HepG2 (cell line): ENCODE measurements at regions not wholly inside any gene's neighbourhood (a gene's known extent, or its start where the extent isn't known, plus 50 kb on each side); places are given as distances from the start of the nearest gene placed in this dataset.

Source experiments
- BRCA1 ChIP-seq: sonication (generic); formaldehyde crosslinking; IDR thresholded peaks from 2 replicates; pipeline ENCODE4 v1.4.0; 2020; ENCODE audit warnings: missing genetic modification reagents
- HNRNPL ChIP-seq: fragments of 200-400 bp; formaldehyde crosslinking; IDR thresholded peaks from 2 replicates; pipeline ENCODE4 v1.6.1; 2017; ENCODE audit warnings: mild to moderate bottlenecking, low read depth, low read length
- NFE2 ChIP-seq: sonication (generic); formaldehyde crosslinking; IDR thresholded peaks from 2 replicates; pipeline ENCODE4 v1.4.0; 2020; ENCODE audit warnings: missing genetic modification reagents
- NFRKB ChIP-seq: fragments of 450-650 bp; IDR thresholded peaks from 2 replicates; pipeline ENCODE4 v1.6.1; 2017
- NFYB ChIP-seq: sonication (generic); formaldehyde crosslinking; IDR thresholded peaks from 2 replicates; pipeline ENCODE4 v1.4.0; 2020; ENCODE audit warnings: missing genetic modification reagents
- POLR2AphosphoS5 ChIP-seq: IDR thresholded peaks from 2 replicates; pipeline ENCODE4 v1.6.1; 2012; ENCODE audit warnings: low read depth, low read length
- TARDBP ChIP-seq: sonication (generic); formaldehyde crosslinking; IDR thresholded peaks from 2 replicates; pipeline ENCODE4 v1.8.0; 2022; ENCODE audit warnings: mild to moderate bottlenecking, missing genetic modification reagents
- ZNF274 ChIP-seq: sonication (generic); formaldehyde crosslinking; IDR thresholded peaks from 2 replicates; pipeline ENCODE4 v1.5.1; 2020; ENCODE audit warnings: mild to moderate bottlenecking, missing genetic modification reagents
- ZNF44 ChIP-seq: sonication (generic); formaldehyde crosslinking; IDR thresholded peaks from 2 replicates; pipeline ENCODE4 v1.5.1; 2020; ENCODE audit warnings: mild to moderate bottlenecking, missing genetic modification reagents
- TF ChIP-seq, protein P1 (sequence below): sonication (generic); formaldehyde crosslinking; IDR thresholded peaks from 2 replicates; pipeline ENCODE4 v1.5.0; 2020; ENCODE audit warnings: mild to moderate bottlenecking, missing genetic modification reagents, moderate library complexity
- TF ChIP-seq, protein P2 (sequence below): sonication (generic); formaldehyde crosslinking; IDR thresholded peaks from 2 replicates; pipeline ENCODE4 v1.5.1; 2020; ENCODE audit warnings: mild to moderate bottlenecking, missing genetic modification reagents, borderline replicate concordance
- TF ChIP-seq, protein P3 (sequence below): sonication (generic); formaldehyde crosslinking; IDR thresholded peaks from 2 replicates; pipeline ENCODE4 v1.4.0; 2020; ENCODE audit warnings: missing genetic modification reagents
- TF ChIP-seq, protein P4 (sequence below): sonication (generic); formaldehyde crosslinking; IDR thresholded peaks from 2 replicates; pipeline ENCODE4 v1.5.1; 2020; ENCODE audit warnings: mild to moderate bottlenecking, missing genetic modification reagents, moderate library complexity
- TF ChIP-seq, protein P5 (sequence below), 2 experiments: sonication (generic) in 1 of 2; formaldehyde crosslinking in 1 of 2; IDR thresholded peaks; 2 replicates each; pipeline versions ENCODE4 v1.5.1 to v1.6.1; 2011 to 2020; ENCODE audit warnings: borderline replicate concordance in 1 of 2, low read depth in 1 of 2, low read length in 1 of 2, mild to moderate bottlenecking in 1 of 2, missing genetic modification reagents in 1 of 2, moderate library complexity in 1 of 2

DNA sequence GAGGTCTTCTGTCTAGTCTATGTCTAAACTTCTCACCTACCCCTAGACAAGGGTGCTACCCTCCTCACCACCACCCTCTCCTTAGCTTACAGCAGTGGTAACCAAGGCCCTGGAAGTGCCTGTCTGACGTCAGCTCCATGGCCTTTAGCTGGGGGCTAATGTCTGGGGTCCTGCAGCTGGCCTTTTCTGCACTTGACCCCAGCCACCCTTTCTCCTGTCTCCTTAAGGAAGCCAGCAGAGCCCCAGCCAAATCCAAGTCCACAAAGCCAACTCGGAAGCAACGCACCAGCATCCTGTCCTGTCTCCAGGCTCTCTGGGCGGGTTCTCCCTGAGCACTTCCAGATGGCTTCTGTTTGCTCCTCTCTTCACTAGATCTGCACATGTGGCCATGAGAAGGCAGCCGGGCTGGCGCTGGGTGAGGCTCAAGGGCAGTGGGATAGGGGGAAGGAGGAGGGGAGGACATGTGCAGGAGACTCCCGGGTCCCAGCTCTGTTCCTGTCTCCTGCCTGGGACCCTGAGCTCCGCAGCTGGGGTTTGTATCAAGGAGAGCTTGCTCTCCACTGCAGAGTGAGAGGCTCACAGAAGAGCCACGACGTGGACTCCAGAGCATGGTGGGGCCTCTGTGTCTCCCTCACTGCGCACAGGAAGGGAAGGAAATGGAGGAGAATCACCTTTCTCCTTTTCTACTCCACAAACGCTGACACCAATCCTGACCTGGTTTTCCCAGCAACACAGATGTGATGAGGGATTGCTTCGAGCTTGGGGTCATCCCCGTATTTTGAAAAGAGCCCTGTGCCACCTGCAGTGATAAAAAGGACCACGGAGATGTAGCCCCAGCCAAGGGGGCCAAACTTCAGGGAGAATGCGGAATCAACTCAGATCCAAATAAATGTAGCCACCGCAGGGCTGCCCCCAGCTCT lies 204.2 kb downstream of the USP12 start:
- no peak for TF ChIP-seq TARDBP
- no peak for TF ChIP-seq ZNF274 (CRISPR knock-in tag)
- no peak for TF ChIP-seq ZNF44 (CRISPR knock-in tag)
- TF ChIP-seq HNRNPL: no peak
- TF ChIP-seq, protein P1, sequence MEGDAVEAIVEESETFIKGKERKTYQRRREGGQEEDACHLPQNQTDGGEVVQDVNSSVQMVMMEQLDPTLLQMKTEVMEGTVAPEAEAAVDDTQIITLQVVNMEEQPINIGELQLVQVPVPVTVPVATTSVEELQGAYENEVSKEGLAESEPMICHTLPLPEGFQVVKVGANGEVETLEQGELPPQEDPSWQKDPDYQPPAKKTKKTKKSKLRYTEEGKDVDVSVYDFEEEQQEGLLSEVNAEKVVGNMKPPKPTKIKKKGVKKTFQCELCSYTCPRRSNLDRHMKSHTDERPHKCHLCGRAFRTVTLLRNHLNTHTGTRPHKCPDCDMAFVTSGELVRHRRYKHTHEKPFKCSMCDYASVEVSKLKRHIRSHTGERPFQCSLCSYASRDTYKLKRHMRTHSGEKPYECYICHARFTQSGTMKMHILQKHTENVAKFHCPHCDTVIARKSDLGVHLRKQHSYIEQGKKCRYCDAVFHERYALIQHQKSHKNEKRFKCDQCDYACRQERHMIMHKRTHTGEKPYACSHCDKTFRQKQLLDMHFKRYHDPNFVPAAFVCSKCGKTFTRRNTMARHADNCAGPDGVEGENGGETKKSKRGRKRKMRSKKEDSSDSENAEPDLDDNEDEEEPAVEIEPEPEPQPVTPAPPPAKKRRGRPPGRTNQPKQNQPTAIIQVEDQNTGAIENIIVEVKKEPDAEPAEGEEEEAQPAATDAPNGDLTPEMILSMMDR: no peak
- TF ChIP-seq NFYB (CRISPR knock-in tag): no peak
- no peak for TF ChIP-seq NFE2 (CRISPR knock-in tag)
- TF ChIP-seq, protein P2, sequence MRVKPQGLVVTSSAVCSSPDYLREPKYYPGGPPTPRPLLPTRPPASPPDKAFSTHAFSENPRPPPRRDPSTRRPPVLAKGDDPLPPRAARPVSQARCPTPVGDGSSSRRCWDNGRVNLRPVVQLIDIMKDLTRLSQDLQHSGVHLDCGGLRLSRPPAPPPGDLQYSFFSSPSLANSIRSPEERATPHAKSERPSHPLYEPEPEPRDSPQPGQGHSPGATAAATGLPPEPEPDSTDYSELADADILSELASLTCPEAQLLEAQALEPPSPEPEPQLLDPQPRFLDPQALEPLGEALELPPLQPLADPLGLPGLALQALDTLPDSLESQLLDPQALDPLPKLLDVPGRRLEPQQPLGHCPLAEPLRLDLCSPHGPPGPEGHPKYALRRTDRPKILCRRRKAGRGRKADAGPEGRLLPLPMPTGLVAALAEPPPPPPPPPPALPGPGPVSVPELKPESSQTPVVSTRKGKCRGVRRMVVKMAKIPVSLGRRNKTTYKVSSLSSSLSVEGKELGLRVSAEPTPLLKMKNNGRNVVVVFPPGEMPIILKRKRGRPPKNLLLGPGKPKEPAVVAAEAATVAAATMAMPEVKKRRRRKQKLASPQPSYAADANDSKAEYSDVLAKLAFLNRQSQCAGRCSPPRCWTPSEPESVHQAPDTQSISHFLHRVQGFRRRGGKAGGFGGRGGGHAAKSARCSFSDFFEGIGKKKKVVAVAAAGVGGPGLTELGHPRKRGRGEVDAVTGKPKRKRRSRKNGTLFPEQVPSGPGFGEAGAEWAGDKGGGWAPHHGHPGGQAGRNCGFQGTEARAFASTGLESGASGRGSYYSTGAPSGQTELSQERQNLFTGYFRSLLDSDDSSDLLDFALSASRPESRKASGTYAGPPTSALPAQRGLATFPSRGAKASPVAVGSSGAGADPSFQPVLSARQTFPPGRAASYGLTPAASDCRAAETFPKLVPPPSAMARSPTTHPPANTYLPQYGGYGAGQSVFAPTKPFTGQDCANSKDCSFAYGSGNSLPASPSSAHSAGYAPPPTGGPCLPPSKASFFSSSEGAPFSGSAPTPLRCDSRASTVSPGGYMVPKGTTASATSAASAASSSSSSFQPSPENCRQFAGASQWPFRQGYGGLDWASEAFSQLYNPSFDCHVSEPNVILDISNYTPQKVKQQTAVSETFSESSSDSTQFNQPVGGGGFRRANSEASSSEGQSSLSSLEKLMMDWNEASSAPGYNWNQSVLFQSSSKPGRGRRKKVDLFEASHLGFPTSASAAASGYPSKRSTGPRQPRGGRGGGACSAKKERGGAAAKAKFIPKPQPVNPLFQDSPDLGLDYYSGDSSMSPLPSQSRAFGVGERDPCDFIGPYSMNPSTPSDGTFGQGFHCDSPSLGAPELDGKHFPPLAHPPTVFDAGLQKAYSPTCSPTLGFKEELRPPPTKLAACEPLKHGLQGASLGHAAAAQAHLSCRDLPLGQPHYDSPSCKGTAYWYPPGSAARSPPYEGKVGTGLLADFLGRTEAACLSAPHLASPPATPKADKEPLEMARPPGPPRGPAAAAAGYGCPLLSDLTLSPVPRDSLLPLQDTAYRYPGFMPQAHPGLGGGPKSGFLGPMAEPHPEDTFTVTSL (CRISPR knock-in tag): no peak
- TF ChIP-seq BRCA1 (CRISPR knock-in tag): no peak
- TF ChIP-seq, protein P3, sequence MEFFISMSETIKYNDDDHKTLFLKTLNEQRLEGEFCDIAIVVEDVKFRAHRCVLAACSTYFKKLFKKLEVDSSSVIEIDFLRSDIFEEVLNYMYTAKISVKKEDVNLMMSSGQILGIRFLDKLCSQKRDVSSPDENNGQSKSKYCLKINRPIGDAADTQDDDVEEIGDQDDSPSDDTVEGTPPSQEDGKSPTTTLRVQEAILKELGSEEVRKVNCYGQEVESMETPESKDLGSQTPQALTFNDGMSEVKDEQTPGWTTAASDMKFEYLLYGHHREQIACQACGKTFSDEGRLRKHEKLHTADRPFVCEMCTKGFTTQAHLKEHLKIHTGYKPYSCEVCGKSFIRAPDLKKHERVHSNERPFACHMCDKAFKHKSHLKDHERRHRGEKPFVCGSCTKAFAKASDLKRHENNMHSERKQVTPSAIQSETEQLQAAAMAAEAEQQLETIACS (CRISPR knock-in tag): no peak
- no peak for TF ChIP-seq POLR2AphosphoS5
- TF ChIP-seq, protein P4, sequence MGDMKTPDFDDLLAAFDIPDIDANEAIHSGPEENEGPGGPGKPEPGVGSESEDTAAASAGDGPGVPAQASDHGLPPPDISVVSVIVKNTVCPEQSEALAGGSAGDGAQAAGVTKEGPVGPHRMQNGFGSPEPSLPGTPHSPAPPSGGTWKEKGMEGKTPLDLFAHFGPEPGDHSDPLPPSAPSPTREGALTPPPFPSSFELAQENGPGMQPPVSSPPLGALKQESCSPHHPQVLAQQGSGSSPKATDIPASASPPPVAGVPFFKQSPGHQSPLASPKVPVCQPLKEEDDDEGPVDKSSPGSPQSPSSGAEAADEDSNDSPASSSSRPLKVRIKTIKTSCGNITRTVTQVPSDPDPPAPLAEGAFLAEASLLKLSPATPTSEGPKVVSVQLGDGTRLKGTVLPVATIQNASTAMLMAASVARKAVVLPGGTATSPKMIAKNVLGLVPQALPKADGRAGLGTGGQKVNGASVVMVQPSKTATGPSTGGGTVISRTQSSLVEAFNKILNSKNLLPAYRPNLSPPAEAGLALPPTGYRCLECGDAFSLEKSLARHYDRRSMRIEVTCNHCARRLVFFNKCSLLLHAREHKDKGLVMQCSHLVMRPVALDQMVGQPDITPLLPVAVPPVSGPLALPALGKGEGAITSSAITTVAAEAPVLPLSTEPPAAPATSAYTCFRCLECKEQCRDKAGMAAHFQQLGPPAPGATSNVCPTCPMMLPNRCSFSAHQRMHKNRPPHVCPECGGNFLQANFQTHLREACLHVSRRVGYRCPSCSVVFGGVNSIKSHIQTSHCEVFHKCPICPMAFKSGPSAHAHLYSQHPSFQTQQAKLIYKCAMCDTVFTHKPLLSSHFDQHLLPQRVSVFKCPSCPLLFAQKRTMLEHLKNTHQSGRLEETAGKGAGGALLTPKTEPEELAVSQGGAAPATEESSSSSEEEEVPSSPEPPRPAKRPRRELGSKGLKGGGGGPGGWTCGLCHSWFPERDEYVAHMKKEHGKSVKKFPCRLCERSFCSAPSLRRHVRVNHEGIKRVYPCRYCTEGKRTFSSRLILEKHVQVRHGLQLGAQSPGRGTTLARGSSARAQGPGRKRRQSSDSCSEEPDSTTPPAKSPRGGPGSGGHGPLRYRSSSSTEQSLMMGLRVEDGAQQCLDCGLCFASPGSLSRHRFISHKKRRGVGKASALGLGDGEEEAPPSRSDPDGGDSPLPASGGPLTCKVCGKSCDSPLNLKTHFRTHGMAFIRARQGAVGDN: 0 out of 2 replicates have a peak, but pooled peaks have one; percentile 28
- TF ChIP-seq, protein P5, sequence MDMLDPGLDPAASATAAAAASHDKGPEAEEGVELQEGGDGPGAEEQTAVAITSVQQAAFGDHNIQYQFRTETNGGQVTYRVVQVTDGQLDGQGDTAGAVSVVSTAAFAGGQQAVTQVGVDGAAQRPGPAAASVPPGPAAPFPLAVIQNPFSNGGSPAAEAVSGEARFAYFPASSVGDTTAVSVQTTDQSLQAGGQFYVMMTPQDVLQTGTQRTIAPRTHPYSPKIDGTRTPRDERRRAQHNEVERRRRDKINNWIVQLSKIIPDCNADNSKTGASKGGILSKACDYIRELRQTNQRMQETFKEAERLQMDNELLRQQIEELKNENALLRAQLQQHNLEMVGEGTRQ (IDR thresholded peaks at IDR 0.05; ENCODE audit: low read depth, low read length): no peak
- TF ChIP-seq, protein P5 (CRISPR knock-in tag; IDR thresholded peaks at IDR 0.05; ENCODE audit: borderline replicate concordance): no peak
- no peak for TF ChIP-seq NFRKB
